ENCODE measurements at regions not wholly inside any gene's neighbourhood (a gene's known extent, or its start where the extent isn't known, plus 50 kb on each side); places are given as distances from the start of the nearest gene placed in this dataset.

- TF ChIP-seq EZH2phosphoT487 (IDR thresholded peaks at IDR 0.05; ENCODE audit: borderline replicate concordance, low read depth, low read length) (no peak), CTCF (conservative IDR thresholded peaks at IDR 0.05; ENCODE audit: low read length) (no peak)
Measured at GRCh38 chr5:93034621-93035590, 546.1 kb downstream of the NR2F1-AS1 start.

Data from OCI-LY7 (cell line).